ENCODE measurements at regions not wholly inside any gene's neighbourhood (a gene's known extent, or its start where the extent isn't known, plus 50 kb on each side); places are given as distances from the start of the nearest gene placed in this dataset.

- Histone ChIP-seq H3K4me3 (ENCODE audit: low read length in 2 of 2) (no peak overlapping the region), H3K4me2 (ENCODE audit: insufficient read depth, low read length, poor library complexity, severe bottlenecking) (no peak overlapping the region)
These were observed 235.7 kb downstream of the CD83 start for GRCh38 chr6:14353281-14353680.

GRCh38 chr6:14353798-14354197 is 236.2 kb downstream of the CD83 start:
- no peak overlapping the region for H4K91ac ChIP-seq (ENCODE audit: low read depth, low read length, poor library complexity)
- H2BK120ac ChIP-seq (ENCODE audit: low read depth, low read length), result no peak overlapping the region
- DNase-seq (ENCODE audit: low spot score), result no peak
- no peak overlapping the region for H2AFZ ChIP-seq (ENCODE audit: low read length)
- H3K36me3 ChIP-seq (replicated peaks in 1 of 2; ENCODE audit: control insufficient read depth in 2 of 2, insufficient read depth in 2 of 2, low read length in 2 of 2), result no peaks in the 10 kb centered on the region
- no peaks in the 10 kb centered on the region for H3K4me1 ChIP-seq (ENCODE audit: control insufficient read depth in 2 of 2, insufficient read depth in 1 of 2, low read depth in 1 of 2, low read length in 2 of 2)
- no peak overlapping the region for H3K4me2 ChIP-seq (ENCODE audit: insufficient read depth, low read length, poor library complexity, severe bottlenecking)
- H3K18ac ChIP-seq (ENCODE audit: low read length), result no peak overlapping the region
- no peak overlapping the region for H2BK15ac ChIP-seq (ENCODE audit: low read length)
- H3K4me3 ChIP-seq (ENCODE audit: low read length in 2 of 2), result no peak overlapping the region
- peaks cover 0 to 5% (median 0%) of the 10 kb centered on the region in 3 experiments for H3K27me3 ChIP-seq (ENCODE audit: control insufficient read depth in 3 of 3, insufficient read depth in 3 of 3, low read depth in 1 of 3, low read length in 3 of 3)
- no peak overlapping the region for H4K8ac ChIP-seq (ENCODE audit: low read depth, low read length)
- no peak overlapping the region for H3K14ac ChIP-seq (ENCODE audit: low read length)
- no peaks in the 10 kb centered on the region for H3K79me1 ChIP-seq (ENCODE audit: low read depth, low read length)
- no peak overlapping the region for H3K23ac ChIP-seq (ENCODE audit: low read depth, low read length, poor library complexity)
- no peak overlapping the region for H2BK5ac ChIP-seq (ENCODE audit: low read length)
- no CpG with 5 or more reads among the region's 2 CpGs for WGBS, 2 donors (ENCODE audit: extremely low coverage in 2 of 2, insufficient read length in 2 of 2, insufficient replicate concordance in 1 of 2)
- H3K9ac ChIP-seq (ENCODE audit: low read depth, low read length, poor library complexity), result no peak overlapping the region
- no peak overlapping the region for H2BK12ac ChIP-seq (ENCODE audit: low read length)
- peaks cover 0 to 4% of the 10 kb centered on the region in 2 donors for H3K9me3 ChIP-seq (replicated peaks in 1 of 2; ENCODE audit: control insufficient read depth in 2 of 2, insufficient read depth in 1 of 2, low read depth in 1 of 2, low read length in 2 of 2)
- no peak overlapping the region for H3K27ac ChIP-seq (replicated peaks; ENCODE audit: low read length)
- H2AK5ac ChIP-seq (ENCODE audit: low read depth, low read length), result no peak overlapping the region
- H3K4ac ChIP-seq (ENCODE audit: low read length), result no peak overlapping the region

More at GRCh38 chr6:14353281-14353680, 235.7 kb downstream of the CD83 start:
- Histone ChIP-seq H2AFZ (ENCODE audit: low read length) (no peak overlapping the region), H2BK12ac (ENCODE audit: low read length) (no peak overlapping the region), H3K36me3 (replicated peaks in 1 of 2; ENCODE audit: control insufficient read depth in 2 of 2, insufficient read depth in 2 of 2, low read length in 2 of 2) (no peaks in the 10 kb centered on the region), H3K4me1 (ENCODE audit: control insufficient read depth in 2 of 2, insufficient read depth in 1 of 2, low read depth in 1 of 2, low read length in 2 of 2) (no peaks in the 10 kb centered on the region), H3K79me1 (ENCODE audit: low read depth, low read length) (no peaks in the 10 kb centered on the region), H3K9me3 (replicated peaks in 1 of 2; ENCODE audit: control insufficient read depth in 2 of 2, insufficient read depth in 1 of 2, low read depth in 1 of 2, low read length in 2 of 2) (peaks cover 0 to 4% of the 10 kb centered on the region in 2 donors), H3K18ac (ENCODE audit: low read length) (no peak overlapping the region), H3K27ac (replicated peaks; ENCODE audit: low read length) (no peak overlapping the region), H3K4ac (ENCODE audit: low read length) (no peak overlapping the region), H3K14ac (ENCODE audit: low read length) (no peak overlapping the region), H3K23ac (ENCODE audit: low read depth, low read length, poor library complexity) (no peak overlapping the region), H2BK120ac (ENCODE audit: low read depth, low read length) (no peak overlapping the region), H3K9ac (ENCODE audit: low read depth, low read length, poor library complexity) (no peak overlapping the region), H4K91ac (ENCODE audit: low read depth, low read length, poor library complexity) (no peak overlapping the region), H3K27me3 (ENCODE audit: control insufficient read depth in 3 of 3, insufficient read depth in 3 of 3, low read depth in 1 of 3, low read length in 3 of 3) (peaks cover 0 to 6% (median 0%) of the 10 kb centered on the region in 3 experiments), H4K8ac (ENCODE audit: low read depth, low read length) (no peak overlapping the region), H2BK15ac (ENCODE audit: low read length) (no peak overlapping the region), H2AK5ac (ENCODE audit: low read depth, low read length) (no peak overlapping the region), H2BK5ac (ENCODE audit: low read length) (no peak overlapping the region)
- DNase-seq (ENCODE audit: low spot score), result no peak
- WGBS, 2 donors (ENCODE audit: extremely low coverage in 2 of 2, insufficient read length in 2 of 2, insufficient replicate concordance in 1 of 2), result no CpG with 5 or more reads among the region's 3 CpGs

- Histone ChIP-seq H3K9me3 (replicated peaks in 1 of 2; ENCODE audit: control insufficient read depth in 2 of 2, insufficient read depth in 1 of 2, low read depth in 1 of 2, low read length in 2 of 2) (peaks cover 0 to 4% of the 10 kb centered on the region in 2 donors), H3K27ac (replicated peaks; ENCODE audit: low read length) (no peak overlapping the region), H2AK5ac (ENCODE audit: low read depth, low read length) (no peak overlapping the region), H3K79me1 (ENCODE audit: low read depth, low read length) (no peaks in the 10 kb centered on the region), H2BK15ac (ENCODE audit: low read length) (no peak overlapping the region), H3K9ac (ENCODE audit: low read depth, low read length, poor library complexity) (no peak overlapping the region), H3K23ac (ENCODE audit: low read depth, low read length, poor library complexity) (no peak overlapping the region), H3K27me3 (ENCODE audit: control insufficient read depth in 3 of 3, insufficient read depth in 3 of 3, low read depth in 1 of 3, low read length in 3 of 3) (no peaks in the 10 kb centered on the region), H3K4ac (ENCODE audit: low read length) (no peak overlapping the region), H4K91ac (ENCODE audit: low read depth, low read length, poor library complexity) (no peak overlapping the region), H3K4me1 (ENCODE audit: control insufficient read depth in 2 of 2, insufficient read depth in 1 of 2, low read depth in 1 of 2, low read length in 2 of 2) (no peaks in the 10 kb centered on the region), H2BK12ac (ENCODE audit: low read length) (no peak overlapping the region), H3K14ac (ENCODE audit: low read length) (no peak overlapping the region), H2AFZ (ENCODE audit: low read length) (no peak overlapping the region), H3K4me3 (ENCODE audit: low read length in 2 of 2) (no peak overlapping the region), H3K36me3 (replicated peaks in 1 of 2; ENCODE audit: control insufficient read depth in 2 of 2, insufficient read depth in 2 of 2, low read length in 2 of 2) (no peaks in the 10 kb centered on the region), H3K18ac (ENCODE audit: low read length) (no peak overlapping the region), H3K4me2 (ENCODE audit: insufficient read depth, low read length, poor library complexity, severe bottlenecking) (no peak overlapping the region), H4K8ac (ENCODE audit: low read depth, low read length) (no peak overlapping the region), H2BK120ac (ENCODE audit: low read depth, low read length) (no peak overlapping the region), H2BK5ac (ENCODE audit: low read length) (no peak overlapping the region)
- no CpG with 5 or more reads among the region's 5 CpGs for WGBS, 2 donors (ENCODE audit: extremely low coverage in 2 of 2, insufficient read length in 2 of 2, insufficient replicate concordance in 1 of 2)
- DNase-seq (ENCODE audit: low spot score), result no peak
These were observed 237.5 kb downstream of the CD83 start for GRCh38 chr6:14354919-14355572.

DNA sequence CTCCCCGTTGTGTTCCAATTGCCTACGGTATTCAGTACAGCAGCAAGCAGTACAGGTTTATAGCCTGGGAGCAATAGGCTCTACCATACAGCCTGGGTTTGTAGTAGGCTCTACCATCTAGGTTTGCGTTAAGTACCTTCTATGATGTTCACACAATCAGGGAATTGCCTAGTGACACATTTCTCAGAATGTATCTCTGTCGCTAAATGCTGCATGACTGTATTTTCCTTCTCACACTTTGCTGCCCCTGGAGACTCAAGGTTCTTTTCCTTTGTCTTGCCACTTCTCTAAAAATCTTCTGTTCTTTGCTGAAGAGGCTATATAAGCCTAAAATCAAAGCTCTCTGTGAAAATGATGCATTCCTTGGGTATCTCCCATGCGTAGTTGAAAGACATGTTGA is 241.9 kb downstream of the CD83 start:
- no peak overlapping the region for H3K18ac ChIP-seq (ENCODE audit: low read length)
- no peaks in the 10 kb centered on the region for H3K36me3 ChIP-seq (replicated peaks in 1 of 2; ENCODE audit: control insufficient read depth in 2 of 2, insufficient read depth in 2 of 2, low read length in 2 of 2)
- H2AK5ac ChIP-seq (ENCODE audit: low read depth, low read length), result no peak overlapping the region
- H2BK5ac ChIP-seq (ENCODE audit: low read length), result no peak overlapping the region
- H3K14ac ChIP-seq (ENCODE audit: low read length), result no peak overlapping the region
- H3K79me1 ChIP-seq (ENCODE audit: low read depth, low read length), result no peaks in the 10 kb centered on the region
- no peaks in the 10 kb centered on the region for H3K4me1 ChIP-seq (ENCODE audit: control insufficient read depth in 2 of 2, insufficient read depth in 1 of 2, low read depth in 1 of 2, low read length in 2 of 2)
- no peak overlapping the region for H3K9ac ChIP-seq (ENCODE audit: low read depth, low read length, poor library complexity)
- H3K27me3 ChIP-seq (ENCODE audit: control insufficient read depth in 3 of 3, insufficient read depth in 3 of 3, low read depth in 1 of 3, low read length in 3 of 3), result peaks cover 0 to 3% (median 0%) of the 10 kb centered on the region in 3 experiments
- H4K91ac ChIP-seq (ENCODE audit: low read depth, low read length, poor library complexity), result no peak overlapping the region
- no peak overlapping the region for H3K4me3 ChIP-seq (ENCODE audit: low read length in 2 of 2)
- no peak overlapping the region for H2BK12ac ChIP-seq (ENCODE audit: low read length)
- no CpG with 5 or more reads among the region's 5 CpGs for WGBS, 2 donors (ENCODE audit: extremely low coverage in 2 of 2, insufficient read length in 2 of 2, insufficient replicate concordance in 1 of 2)
- no peak overlapping the region for H3K23ac ChIP-seq (ENCODE audit: low read depth, low read length, poor library complexity)
- H4K8ac ChIP-seq (ENCODE audit: low read depth, low read length), result no peak overlapping the region
- no peak overlapping the region for H2AFZ ChIP-seq (ENCODE audit: low read length)
- no peak overlapping the region for H3K27ac ChIP-seq (replicated peaks; ENCODE audit: low read length)
- no peak overlapping the region for H2BK15ac ChIP-seq (ENCODE audit: low read length)
- no peak overlapping the region for H3K4ac ChIP-seq (ENCODE audit: low read length)
- no peaks in the 10 kb centered on the region for H3K9me3 ChIP-seq (replicated peaks in 1 of 2; ENCODE audit: control insufficient read depth in 2 of 2, insufficient read depth in 1 of 2, low read depth in 1 of 2, low read length in 2 of 2)
- no peak for DNase-seq (ENCODE audit: low spot score)
- no peak overlapping the region for H2BK120ac ChIP-seq (ENCODE audit: low read depth, low read length)
- H3K4me2 ChIP-seq (ENCODE audit: insufficient read depth, low read length, poor library complexity, severe bottlenecking), result no peak overlapping the region
